ENCODE measurements at regions not wholly inside any gene's neighbourhood (a gene's known extent, or its start where the extent isn't known, plus 50 kb on each side); places are given as distances from the start of the nearest gene placed in this dataset.

DNA sequence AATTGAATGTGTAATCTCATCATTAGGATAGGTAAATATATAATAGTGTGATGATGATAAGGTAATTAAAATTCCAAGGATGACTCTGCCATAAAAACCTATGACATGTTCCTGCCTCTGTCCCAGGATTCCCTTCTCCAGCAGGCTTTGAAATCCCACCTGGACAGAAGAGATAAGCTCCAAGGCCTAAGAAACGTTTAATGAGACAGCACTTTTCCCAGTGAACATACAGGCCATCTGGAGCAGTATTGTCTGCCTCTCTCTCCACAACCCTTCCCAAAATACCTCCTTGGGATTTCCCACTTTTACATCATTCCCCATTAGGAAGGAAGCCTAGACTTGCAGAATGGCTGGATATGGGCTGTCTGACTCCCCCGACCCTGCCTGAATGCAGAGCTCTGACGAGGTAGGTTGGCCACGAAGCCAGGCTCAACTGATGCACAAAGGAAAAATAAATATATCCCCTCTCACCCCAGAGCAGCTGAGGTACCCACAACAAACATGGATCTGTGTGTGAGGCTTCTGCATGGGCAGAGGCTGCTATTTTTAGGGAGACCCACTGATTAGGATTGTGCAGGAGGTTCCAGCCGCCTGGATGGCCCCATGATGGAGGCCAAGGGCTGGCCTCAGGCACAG, 71.0 kb downstream of the TMPRSS5 start (continued):
- TF ChIP-seq STAT6 (CRISPR knock-in tag; IDR thresholded peaks at IDR 0.05) (no peak), CBX5 (IDR thresholded peaks at IDR 0.05; ENCODE audit: borderline replicate concordance, low read depth) (no peak), NFIC (IDR thresholded peaks at IDR 0.05) (peak; percentile 54; the same call in 1 of the 2 replicates), BRD9 (IDR thresholded peaks at IDR 0.05; ENCODE audit: low read depth, partially characterized antibody) (no peak), E2F3 (CRISPR knock-in tag; IDR thresholded peaks at IDR 0.05) (no peak), STAG1 (CRISPR knock-in tag; IDR thresholded peaks at IDR 0.05; ENCODE audit: borderline replicate concordance) (no peak), HDAC8 (tag; IDR thresholded peaks at IDR 0.05) (no peak), ZC3H11A (IDR thresholded peaks at IDR 0.05; ENCODE audit: low read depth, low read length) (no peak), TBP (optimal IDR thresholded peaks at IDR 0.05; ENCODE audit: low read depth, low read length) (no peak), BRF1 (IDR thresholded peaks at IDR 0.05; ENCODE audit: borderline replicate concordance, extremely low read depth, insufficient read length) (no peak), HEY1 (CRISPR knock-in tag; IDR thresholded peaks at IDR 0.05; ENCODE audit: borderline replicate concordance) (no peak), DNMT1 (IDR thresholded peaks at IDR 0.05) (no peak), ILF3 (IDR thresholded peaks at IDR 0.05; ENCODE audit: borderline replicate concordance) (no peak), TBL1XR1 (IDR thresholded peaks at IDR 0.05; ENCODE audit: low read length in 2 of 2) (0 out of 4 replicates have a peak, but pooled peaks of 1 of the 2 experiments have one; percentile 43), TCFL5 (CRISPR knock-in tag; conservative IDR thresholded peaks at IDR 0.05) (no peak), PPARD (CRISPR knock-in tag; IDR thresholded peaks at IDR 0.05) (no peak), ZNF717 (CRISPR knock-in tag; IDR thresholded peaks at IDR 0.05) (no peak), PCBP1 (IDR thresholded peaks at IDR 0.05; ENCODE audit: low read depth, low read length, poor library complexity, severe bottlenecking) (no peak), NR4A1 (CRISPR knock-in tag; IDR thresholded peaks at IDR 0.05) (no peak), NR4A1 (tag; IDR thresholded peaks at IDR 0.05) (no peak), TAL1 (IDR thresholded peaks at IDR 0.05) (peak; percentile 92), COPS2 (conservative IDR thresholded peaks at IDR 0.05) (no peak)
- TF ChIP-seq, protein P1, sequence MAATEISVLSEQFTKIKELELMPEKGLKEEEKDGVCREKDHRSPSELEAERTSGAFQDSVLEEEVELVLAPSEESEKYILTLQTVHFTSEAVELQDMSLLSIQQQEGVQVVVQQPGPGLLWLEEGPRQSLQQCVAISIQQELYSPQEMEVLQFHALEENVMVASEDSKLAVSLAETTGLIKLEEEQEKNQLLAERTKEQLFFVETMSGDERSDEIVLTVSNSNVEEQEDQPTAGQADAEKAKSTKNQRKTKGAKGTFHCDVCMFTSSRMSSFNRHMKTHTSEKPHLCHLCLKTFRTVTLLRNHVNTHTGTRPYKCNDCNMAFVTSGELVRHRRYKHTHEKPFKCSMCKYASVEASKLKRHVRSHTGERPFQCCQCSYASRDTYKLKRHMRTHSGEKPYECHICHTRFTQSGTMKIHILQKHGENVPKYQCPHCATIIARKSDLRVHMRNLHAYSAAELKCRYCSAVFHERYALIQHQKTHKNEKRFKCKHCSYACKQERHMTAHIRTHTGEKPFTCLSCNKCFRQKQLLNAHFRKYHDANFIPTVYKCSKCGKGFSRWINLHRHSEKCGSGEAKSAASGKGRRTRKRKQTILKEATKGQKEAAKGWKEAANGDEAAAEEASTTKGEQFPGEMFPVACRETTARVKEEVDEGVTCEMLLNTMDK (IDR thresholded peaks at IDR 0.05; ENCODE audit: borderline replicate concordance, insufficient read depth, low read depth, low read length, poor library complexity, severe bottlenecking): no peak
- TF ChIP-seq, protein P2, sequence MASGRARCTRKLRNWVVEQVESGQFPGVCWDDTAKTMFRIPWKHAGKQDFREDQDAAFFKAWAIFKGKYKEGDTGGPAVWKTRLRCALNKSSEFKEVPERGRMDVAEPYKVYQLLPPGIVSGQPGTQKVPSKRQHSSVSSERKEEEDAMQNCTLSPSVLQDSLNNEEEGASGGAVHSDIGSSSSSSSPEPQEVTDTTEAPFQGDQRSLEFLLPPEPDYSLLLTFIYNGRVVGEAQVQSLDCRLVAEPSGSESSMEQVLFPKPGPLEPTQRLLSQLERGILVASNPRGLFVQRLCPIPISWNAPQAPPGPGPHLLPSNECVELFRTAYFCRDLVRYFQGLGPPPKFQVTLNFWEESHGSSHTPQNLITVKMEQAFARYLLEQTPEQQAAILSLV (tag; IDR thresholded peaks at IDR 0.05): no peak
- TF ChIP-seq, protein P3, sequence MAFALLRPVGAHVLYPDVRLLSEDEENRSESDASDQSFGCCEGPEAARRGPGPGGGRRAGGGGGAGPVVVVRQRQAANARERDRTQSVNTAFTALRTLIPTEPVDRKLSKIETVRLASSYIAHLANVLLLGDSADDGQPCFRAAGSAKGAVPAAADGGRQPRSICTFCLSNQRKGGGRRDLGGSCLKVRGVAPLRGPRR (CRISPR knock-in tag; IDR thresholded peaks at IDR 0.05): no peak; the same call in 1 of the 2 replicates

Measured in K562 (cell line).